HUES6 (cell line): ENCODE measurements at regions not wholly inside any gene's neighbourhood (a gene's known extent, or its start where the extent isn't known, plus 50 kb on each side); places are given as distances from the start of the nearest gene placed in this dataset.

Source experiments
- H3K27ac ChIP-seq: 2 replicates; pipeline ENCODE4 v1.7.0; 2013; ENCODE audit warnings: low read depth, mild to moderate bottlenecking, low read length, inconsistent platforms
- H3K27me3 ChIP-seq: 2 replicates; pipeline ENCODE4 v1.6.1; 2013; ENCODE audit warnings: low read length; ENCODE audit not compliant: control insufficient read depth, insufficient read depth
- H3K36me3 ChIP-seq: 2 replicates; pipeline ENCODE4 v1.6.1; 2013; ENCODE audit warnings: low read length; ENCODE audit not compliant: control insufficient read depth, insufficient read depth
- H3K4me1 ChIP-seq: 2 replicates; pipeline ENCODE4 v1.6.1; 2013; ENCODE audit warnings: low read length; ENCODE audit not compliant: control insufficient read depth, insufficient read depth
- H3K4me3 ChIP-seq: 2 replicates; pipeline ENCODE4 v1.5.1; 2013; ENCODE audit warnings: low read depth, low read length
- H3K9ac ChIP-seq: one replicate; pipeline ENCODE4 v1.6.1; 2013; ENCODE audit warnings: mild to moderate bottlenecking, low read length
- H3K9me3 ChIP-seq: 2 replicates; pipeline ENCODE4 v1.6.1; 2013; ENCODE audit warnings: low read depth, low read length; ENCODE audit not compliant: control insufficient read depth, insufficient read depth

GRCh38 chr10:10510179-10510578 is 507.5 kb upstream of the CELF2 start:
- Histone ChIP-seq H3K4me1 (no peaks in the 10 kb centered on the region), H3K9ac (no peak overlapping the region), H3K27me3 (no peaks in the 10 kb centered on the region), H3K9me3 (no peaks in the 10 kb centered on the region), H3K27ac (no peak overlapping the region), H3K4me3 (no peak overlapping the region), H3K36me3 (no peaks in the 10 kb centered on the region)

GRCh38 chr10:10513067-10513466 is 504.6 kb upstream of the CELF2 start:
- Histone ChIP-seq H3K9me3 (no peaks in the 10 kb centered on the region), H3K27me3 (no peaks in the 10 kb centered on the region), H3K4me3 (no peak overlapping the region), H3K27ac (no peak overlapping the region), H3K36me3 (no peaks in the 10 kb centered on the region), H3K4me1 (no peaks in the 10 kb centered on the region), H3K9ac (no peak overlapping the region)

GRCh38 chr10:10513898-10514297 is 503.8 kb upstream of the CELF2 start:
- Histone ChIP-seq H3K4me3 (no peak overlapping the region), H3K9me3 (no peaks in the 10 kb centered on the region), H3K9ac (no peak overlapping the region), H3K4me1 (no peaks in the 10 kb centered on the region), H3K27ac (no peak overlapping the region), H3K27me3 (no peaks in the 10 kb centered on the region), H3K36me3 (no peaks in the 10 kb centered on the region)

GRCh38 chr10:10514797-10515196 is 502.9 kb upstream of the CELF2 start:
- no peaks in the 10 kb centered on the region for H3K27me3 ChIP-seq
- H3K4me1 ChIP-seq: no peaks in the 10 kb centered on the region
- no peak overlapping the region for H3K27ac ChIP-seq
- no peak overlapping the region for H3K4me3 ChIP-seq
- no peaks in the 10 kb centered on the region for H3K9me3 ChIP-seq
- no peaks in the 10 kb centered on the region for H3K36me3 ChIP-seq
- H3K9ac ChIP-seq: no peak overlapping the region

- Histone ChIP-seq H3K4me3 (no peak overlapping the region), H3K27ac (no peak overlapping the region)
These were observed 502.0 kb upstream of the CELF2 start for GRCh38 chr10:10515479-10516204.

GRCh38 chr10:10516346-10517130 is 501.1 kb upstream of the CELF2 start:
- H3K4me1 ChIP-seq: no peaks in the 10 kb centered on the region
- H3K27me3 ChIP-seq: no peaks in the 10 kb centered on the region
- no peak overlapping the region for H3K27ac ChIP-seq
- no peaks in the 10 kb centered on the region for H3K9me3 ChIP-seq
- H3K36me3 ChIP-seq: no peaks in the 10 kb centered on the region
- no peak overlapping the region for H3K9ac ChIP-seq
- H3K4me3 ChIP-seq: no peak overlapping the region

More at GRCh38 chr10:10515479-10516204, 502.0 kb upstream of the CELF2 start:
- H3K4me1 ChIP-seq: no peaks in the 10 kb centered on the region
- H3K9ac ChIP-seq: no peak overlapping the region
- no peaks in the 10 kb centered on the region for H3K36me3 ChIP-seq
- no peaks in the 10 kb centered on the region for H3K27me3 ChIP-seq
- H3K9me3 ChIP-seq: no peaks in the 10 kb centered on the region

- H3K4me1 ChIP-seq: no peaks in the 10 kb centered on the region
These were observed 499.8 kb upstream of the CELF2 start for GRCh38 chr10:10517866-10518265.

GRCh38 chr10:10519674-10520073 is 498.0 kb upstream of the CELF2 start:
- Histone ChIP-seq H3K4me1 (no peaks in the 10 kb centered on the region), H3K4me3 (no peak overlapping the region), H3K36me3 (no peaks in the 10 kb centered on the region), H3K9me3 (no peaks in the 10 kb centered on the region), H3K27me3 (no peaks in the 10 kb centered on the region), H3K9ac (no peak overlapping the region), H3K27ac (no peak overlapping the region)

More at GRCh38 chr10:10517866-10518265, 499.8 kb upstream of the CELF2 start:
- Histone ChIP-seq H3K4me3 (no peak overlapping the region), H3K9ac (no peak overlapping the region), H3K9me3 (no peaks in the 10 kb centered on the region), H3K27ac (no peak overlapping the region), H3K36me3 (no peaks in the 10 kb centered on the region), H3K27me3 (no peaks in the 10 kb centered on the region)

GRCh38 chr10:10520491-10521385 is 496.9 kb upstream of the CELF2 start:
- Histone ChIP-seq H3K27ac (no peak overlapping the region), H3K9ac (no peak overlapping the region)

GRCh38 chr10:10526846-10527245 is 490.8 kb upstream of the CELF2 start:
- H3K4me3 ChIP-seq: no peak overlapping the region
- no peaks in the 10 kb centered on the region for H3K36me3 ChIP-seq
- H3K27me3 ChIP-seq: no peaks in the 10 kb centered on the region
- H3K27ac ChIP-seq: no peak overlapping the region
- no peaks in the 10 kb centered on the region for H3K9me3 ChIP-seq
- H3K4me1 ChIP-seq: peaks cover 10% of the 10 kb centered on the region
- no peak overlapping the region for H3K9ac ChIP-seq

More at GRCh38 chr10:10520491-10521385, 496.9 kb upstream of the CELF2 start:
- Histone ChIP-seq H3K36me3 (no peaks in the 10 kb centered on the region), H3K27me3 (no peaks in the 10 kb centered on the region), H3K4me3 (no peak overlapping the region), H3K9me3 (no peaks in the 10 kb centered on the region), H3K4me1 (no peaks in the 10 kb centered on the region)
